GM19043 (cell line): ENCODE measurements at regions not wholly inside any gene's neighbourhood (a gene's known extent, or its start where the extent isn't known, plus 50 kb on each side); places are given as distances from the start of the nearest gene placed in this dataset.

Experiments
- ATAC-seq: cut with Tn5 transposase; IDR thresholded peaks from one replicate; pipeline ENCODE4 v1.9.1; 2021; ENCODE audit warnings: low read depth; ENCODE audit not compliant: unreplicated experiment

DNA sequence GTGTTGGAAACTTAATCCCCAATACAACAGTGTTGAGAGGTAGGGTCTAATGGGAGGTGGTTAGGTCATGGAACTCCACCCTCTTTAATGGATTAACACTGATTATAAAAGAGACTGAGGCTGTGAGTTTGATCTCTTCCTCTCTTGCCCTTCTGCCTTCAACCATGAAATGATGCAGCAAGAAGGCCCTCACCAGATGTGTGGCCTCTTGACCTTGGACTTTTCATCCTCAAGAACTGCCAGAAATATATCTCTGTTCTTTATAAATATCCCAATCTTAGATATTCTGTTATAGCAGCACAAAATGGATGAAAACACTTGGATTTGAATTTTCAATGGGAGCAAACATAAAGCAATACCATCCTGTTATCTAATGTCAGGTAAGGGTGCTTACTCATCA is 67.6 kb downstream of the NMUR2 start:
- no peak for ATAC-seq

DNA sequence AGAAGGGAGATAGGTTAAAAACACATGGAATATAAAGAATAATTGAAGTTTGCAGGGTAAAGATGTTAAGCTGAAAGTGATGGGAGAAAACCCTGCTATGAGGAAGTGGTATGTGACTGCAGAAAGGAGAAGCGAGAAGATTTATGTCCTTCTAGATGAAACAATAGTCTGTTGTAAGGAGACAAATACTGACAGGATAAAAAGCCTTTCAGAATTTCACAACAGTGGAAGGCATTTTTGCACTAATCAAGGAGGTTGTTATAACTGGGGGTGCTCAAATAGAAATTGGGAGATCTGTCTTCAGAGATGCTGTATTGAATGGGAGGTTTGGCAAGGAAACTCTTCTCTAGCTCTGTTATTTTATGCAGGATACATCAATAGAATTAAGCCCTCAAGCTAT is 69.6 kb downstream of the NMUR2 start:
- no peak for ATAC-seq

DNA sequence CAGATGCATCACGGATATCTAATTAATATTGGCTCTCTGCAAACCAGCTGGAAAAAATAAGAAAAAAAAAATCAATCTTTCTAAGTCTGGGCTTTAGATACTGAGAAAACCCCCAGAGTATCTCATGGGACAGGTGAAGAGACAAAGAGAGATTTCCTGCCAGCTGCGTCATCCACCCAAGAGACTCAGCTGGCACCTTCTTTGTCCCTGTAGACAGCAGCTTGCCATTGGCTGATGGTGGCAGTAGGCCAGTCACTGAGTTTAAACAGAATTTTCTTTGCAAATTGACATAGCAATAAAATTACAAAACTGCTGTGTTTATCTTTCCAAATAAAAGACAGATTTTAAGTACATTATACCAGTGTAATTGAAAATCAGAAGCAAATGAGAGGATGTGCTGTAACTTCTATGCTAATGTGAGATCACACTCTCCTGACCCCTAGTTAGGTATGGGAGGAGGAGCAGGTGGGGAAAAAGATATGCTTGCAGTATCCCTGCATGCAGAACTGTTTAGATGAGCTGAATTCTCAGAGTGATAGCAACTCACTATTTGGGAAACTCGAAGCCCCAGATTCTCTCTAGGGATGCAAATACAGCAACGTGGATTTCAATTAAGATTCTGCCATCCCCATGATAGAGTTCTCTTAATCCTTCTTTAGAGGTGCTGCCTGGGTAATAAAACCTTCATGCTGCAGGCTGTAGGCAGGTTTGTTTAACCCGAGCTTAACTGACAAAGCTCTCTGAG is 72.2 kb downstream of the NMUR2 start:
- ATAC-seq, result no peak

DNA sequence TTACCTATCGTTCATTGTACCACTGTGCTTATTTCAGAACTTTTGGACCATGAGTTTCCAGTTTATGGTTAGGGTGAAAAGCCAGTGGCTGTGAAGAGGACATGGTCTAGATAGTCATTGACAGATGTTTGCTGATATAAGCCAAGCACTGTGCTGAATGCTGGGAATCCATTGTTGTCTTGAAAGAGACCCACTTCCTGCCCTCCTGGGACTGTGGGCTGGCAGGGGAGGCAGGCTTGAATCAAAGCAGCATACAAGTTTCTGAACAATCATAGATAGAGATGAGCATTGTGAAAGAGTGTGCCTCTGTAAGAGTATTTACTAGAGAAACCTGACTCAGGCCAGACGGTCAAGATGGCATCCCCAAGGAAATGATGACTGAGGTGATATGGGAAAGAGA is 73.4 kb downstream of the NMUR2 start:
- ATAC-seq, result no peak

DNA sequence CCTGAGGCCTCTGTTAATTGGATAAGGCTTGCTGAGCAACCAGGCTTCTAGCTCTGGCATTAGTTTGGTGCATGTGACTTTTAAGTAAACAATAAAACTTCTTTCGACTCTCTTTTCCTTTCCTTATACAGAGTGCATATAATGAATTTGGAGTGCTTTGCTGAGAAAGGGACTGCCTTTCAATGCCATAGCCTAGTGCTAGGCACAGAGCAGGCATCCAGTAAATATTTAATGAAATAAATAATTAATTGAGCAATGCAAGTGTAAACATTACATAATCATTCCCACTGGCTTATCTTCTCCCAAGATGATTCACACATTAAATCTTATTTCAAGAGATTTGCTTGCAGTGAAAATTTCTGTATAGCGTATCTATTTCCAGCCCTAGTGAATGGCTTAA is 74.1 kb downstream of the NMUR2 start:
- no peak for ATAC-seq

DNA sequence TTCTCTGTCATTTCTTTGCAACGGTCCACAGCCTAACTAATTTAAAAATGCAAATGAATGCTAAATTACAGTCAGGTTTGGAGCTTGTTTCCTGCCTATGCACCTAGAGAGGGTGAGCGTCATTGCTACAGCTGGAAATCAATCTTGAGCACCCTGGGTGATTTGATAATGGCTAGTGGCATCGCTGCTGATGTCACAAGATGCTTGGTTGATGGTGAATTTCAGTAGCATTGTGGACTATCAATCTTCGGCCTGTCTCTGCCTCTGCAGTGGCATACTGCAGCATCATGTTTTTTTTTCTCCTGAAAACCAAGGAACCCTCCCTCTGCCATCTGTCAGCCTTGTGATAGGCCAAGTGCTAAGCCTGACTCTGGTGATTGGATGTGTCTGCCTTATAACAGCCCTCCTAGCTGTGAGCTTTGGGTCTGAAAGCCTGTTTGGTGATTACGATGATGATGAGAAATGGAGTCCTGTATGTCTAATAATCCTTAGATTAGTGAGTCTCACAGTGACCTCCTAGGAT is 75.3 kb downstream of the NMUR2 start:
- no peak for ATAC-seq

DNA sequence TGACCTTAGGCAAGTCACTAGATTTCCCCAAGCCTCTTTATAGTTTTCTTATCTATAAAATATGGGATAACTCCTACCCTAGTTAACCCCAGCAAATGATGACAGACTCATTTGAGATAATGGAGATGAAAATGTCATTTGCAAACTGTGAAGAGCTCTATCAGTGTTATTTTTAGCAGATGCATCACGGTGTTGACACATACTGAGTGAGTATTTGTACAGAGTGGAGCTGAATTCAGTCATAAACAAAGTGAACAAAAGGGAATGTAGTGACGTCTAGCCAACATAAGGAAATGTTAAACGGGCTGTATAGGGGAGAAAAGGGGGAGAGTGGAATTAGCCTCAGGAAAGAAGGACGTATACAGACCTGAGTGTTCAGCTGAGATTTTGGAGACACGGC is 75.9 kb downstream of the NMUR2 start:
- no peak for ATAC-seq

DNA sequence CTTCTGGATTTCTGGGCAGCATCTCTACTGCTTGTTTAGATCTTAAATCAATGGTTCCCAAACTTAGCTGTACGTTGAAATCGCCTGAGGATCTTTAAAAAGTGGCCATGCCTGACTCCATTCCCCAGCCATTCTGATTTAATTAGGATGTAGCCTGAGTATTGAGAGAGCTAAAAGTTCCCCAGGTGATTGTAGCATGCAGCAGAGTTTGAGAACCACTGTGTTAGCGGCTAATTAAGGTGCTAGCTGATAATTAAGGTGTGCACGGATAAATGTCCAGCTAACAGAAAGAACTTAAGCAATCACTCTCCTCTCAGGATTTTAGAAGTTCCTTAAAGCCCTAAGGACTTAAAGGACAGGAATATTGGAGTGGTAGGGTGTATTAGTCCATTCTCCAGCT is 89.1 kb downstream of the NMUR2 start:
- no peak for ATAC-seq

DNA sequence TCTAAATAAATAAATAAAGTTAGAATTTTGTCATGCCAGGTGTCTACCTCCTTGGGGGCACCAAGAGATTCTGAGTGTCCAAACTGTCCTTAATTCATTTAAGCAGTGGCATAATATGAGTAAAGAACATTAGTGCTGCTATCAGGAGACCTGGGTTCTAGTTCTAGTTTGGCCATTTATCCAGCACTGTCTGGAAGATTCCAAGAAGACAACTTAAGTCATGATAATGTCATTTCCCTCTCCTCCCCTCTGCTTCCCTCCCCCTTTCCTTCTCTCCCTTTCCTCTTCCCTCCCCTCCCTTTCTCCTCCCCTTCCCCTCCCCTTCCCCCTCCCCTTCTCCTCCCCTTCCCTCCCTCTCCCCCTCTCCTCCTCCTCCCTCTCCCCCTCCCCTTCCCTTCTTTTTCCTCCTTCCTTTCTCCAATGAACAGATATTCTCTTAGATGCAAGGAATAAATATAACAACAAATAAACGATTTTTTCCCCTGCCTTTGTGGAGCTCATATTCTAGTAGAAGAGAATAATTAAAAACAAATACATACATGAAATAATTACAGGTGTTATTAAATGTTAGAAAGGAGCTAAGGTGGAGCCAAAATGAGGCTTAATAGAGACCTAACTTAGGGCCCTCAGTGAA is 90.8 kb downstream of the NMUR2 start:
- ATAC-seq, result no peak

DNA sequence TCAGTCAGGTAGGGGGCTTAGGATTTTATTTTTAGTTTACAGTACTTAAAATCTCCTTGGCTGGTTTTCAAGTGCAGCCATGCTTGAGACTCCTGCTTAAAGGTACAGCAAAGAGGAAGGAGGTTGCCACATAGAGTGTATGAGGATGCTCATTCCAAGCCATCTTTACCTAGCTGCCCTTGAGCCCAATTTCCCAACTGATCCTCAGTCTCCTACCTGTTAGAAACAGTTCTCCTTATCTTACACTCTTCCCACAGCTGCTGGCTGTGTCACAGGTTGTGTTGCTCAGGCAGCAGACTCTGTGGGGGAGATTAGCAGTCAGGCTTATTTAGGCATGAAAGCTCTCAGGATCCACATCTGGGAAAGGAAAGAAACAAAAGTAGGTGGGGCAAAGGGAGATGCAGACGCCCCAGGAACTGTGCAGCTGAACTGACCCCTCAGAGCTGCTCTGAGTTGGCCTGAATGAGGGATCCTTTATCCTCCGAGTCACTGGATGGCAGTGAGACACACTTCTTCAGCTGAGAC is 95.1 kb downstream of the NMUR2 start:
- ATAC-seq, result no peak

DNA sequence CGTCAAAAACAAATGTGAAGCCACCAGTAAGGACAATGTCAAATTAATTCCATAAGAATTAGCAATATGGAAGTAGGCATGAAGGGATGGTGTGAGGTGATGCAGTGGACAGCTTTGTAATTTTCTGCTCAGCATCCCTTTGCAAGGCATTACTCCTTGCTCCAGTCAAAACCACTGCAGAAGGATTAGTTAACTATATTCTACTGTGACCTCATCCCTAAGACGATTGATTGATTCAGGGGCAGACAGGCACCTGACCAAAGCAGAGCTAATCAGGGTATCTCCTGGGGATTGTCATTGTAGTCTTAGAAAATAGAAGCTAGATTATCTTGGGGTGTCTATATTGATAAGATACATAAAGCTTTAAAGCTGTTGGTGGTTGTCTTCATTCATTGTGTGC is 98.7 kb downstream of the NMUR2 start:
- no peak for ATAC-seq

DNA sequence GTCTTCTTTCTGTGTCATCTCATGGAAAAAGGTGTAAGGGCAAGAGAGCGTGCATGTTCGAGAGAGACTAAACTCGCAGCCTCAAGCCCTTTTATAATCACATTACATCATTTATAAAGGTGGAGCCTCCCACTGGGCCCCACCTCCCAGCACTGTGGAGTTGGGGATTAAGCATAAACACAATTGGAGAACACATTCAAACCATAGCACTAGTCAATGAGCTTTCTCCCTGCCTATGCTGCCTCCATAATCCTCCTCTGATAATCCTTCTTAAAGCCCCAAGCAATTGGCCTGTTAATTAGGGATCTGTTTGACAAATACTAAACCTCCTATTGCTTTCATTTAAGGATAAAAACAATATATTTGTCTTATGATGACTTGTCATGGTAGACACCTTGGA is 99.6 kb downstream of the NMUR2 start:
- ATAC-seq, result no peak

DNA sequence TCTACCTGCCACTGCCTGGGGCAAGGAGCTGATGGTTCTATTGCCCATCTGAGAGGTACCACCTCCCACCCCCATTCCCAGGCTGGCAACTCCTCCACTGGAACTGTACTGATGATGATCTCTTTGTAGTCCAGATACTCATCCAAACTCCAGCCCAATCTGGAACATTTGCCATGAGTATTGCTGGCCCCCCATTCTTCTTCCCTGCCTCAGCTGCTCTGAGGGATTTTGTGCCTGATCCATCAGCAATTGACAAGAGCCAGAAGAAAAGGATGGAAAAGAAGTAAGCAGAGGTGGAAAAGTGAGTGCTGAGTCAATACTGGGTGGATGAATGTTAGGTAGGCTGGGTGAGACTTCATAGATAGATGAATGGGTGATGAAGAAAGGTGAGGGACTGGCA is 101.2 kb downstream of the NMUR2 start:
- no peak for ATAC-seq

DNA sequence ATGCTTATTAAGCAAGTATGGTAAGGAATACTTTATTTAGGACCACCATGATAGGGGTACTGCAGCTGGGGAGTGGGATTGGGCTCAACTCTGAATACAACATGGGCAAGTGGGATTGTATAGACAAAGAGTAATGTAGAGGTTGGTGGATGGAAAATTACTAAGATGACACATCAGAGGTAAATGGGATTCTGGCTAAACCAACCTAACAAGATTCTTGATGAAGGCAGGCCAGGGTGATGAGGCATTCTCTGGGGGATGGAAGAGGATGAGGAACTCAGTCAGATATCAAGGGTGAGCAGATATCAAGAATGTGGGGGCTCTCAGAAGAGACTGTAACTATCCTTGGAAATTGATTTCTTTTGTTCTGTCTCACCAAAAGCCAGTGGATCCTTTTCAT is 107.2 kb downstream of the NMUR2 start:
- no peak for ATAC-seq

DNA sequence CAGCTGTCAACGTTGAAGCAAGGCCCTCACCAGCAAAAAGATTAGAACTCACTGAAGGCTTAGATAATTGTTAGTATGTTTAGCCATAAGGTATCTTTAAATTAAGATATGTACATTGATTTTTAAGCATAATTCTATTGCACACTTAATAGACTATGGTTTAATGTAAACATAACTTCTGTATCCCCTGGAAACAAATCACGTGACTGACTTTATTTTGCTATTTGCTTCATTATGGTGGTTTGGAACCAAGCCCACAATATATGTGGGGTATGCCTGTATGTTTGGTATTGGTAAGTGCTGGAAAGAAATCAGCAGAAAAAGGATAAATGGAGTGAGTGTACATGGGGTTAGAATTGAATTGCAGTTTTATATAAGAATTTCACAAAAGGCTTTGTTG is 111.9 kb downstream of the NMUR2 start:
- no peak for ATAC-seq

DNA sequence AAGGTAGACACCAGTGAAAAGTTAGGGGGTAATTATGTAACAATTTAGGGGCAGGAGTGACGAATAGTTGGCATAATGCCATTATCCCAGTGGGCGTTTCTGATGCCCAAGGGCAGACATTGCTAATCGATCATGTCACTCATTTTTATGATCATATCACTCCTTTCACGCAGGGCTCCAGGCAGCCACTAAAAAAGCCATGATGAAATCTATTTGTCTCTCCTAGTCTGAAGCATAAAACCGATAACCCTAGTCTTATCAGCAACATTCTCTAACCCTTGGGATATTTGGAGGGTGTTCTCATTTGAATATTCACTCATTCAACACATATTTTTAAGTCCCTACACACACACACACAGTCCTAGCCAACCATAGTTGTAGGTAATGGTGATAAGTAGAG is 114.9 kb downstream of the NMUR2 start:
- ATAC-seq, result no peak

DNA sequence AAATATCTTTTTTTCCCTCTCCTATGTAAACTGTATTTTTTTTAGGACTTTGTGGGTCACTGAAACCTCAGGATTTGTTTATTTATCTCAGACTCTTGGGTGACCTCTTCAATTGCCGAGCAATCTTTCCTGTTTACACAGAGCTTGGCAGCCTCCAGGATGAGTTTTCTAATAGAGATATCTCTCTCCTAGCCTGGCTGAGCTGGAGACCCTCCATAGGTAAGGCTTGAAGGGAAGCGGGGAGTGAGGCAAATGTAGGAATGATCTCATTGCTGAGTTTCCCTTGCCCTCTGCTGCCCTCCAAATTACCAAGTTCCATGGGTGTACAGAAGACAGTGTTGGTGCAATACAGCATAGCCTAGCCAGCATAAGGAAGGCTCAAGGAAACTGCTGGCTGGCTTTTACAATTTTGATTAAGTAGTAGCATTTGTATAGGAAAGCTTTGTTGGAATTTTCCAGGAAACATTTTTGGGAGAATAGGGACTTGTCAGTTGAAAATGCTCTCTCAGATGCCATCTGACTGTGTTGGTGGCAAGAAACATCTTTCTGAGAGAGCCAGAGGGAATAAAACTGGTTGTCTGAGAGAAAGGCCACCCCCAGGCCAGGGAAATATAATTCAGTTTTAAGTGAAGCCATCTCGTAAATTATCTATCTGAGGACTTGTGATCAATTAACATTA is 116.0 kb downstream of the NMUR2 start:
- no peak for ATAC-seq

DNA sequence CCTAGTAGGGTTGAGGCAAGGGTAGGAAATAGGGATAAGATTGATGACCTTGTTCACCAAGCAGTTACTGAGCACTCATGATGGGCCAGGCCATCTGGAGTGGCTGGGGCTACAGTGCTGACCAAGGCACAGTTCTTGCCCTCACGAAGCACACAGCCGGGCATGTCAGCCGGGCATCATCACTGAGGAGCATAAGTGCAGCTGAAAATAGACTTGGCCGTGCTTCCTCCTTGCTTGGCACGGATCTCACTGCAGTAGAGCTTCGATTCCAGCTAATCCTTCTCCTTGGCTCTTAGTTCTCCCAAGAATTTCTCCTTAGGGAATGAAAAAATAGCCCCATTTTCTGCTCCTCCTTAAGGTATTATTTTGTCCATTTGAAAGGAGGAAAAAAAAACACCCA is 116.6 kb downstream of the NMUR2 start:
- no peak for ATAC-seq

DNA sequence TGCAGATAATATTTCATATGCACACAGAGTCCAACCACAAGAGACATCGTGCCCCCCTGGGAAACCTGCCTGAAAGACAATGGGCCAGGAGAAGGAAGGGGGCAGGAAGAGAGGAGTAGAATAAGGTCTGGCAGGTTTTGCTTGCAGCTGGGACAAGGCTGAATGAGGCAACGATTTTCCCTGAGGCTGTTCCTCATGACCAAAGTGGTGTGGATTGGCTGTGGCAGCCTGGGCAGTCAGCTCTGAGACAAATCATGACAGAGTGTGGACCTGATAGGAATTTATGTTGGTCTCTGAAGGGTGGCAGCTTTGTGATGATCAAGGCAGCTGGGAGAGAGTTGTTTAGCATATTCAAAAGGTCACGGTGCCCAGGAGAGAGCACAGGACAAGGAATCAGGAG is 119.3 kb downstream of the NMUR2 start:
- no peak for ATAC-seq

DNA sequence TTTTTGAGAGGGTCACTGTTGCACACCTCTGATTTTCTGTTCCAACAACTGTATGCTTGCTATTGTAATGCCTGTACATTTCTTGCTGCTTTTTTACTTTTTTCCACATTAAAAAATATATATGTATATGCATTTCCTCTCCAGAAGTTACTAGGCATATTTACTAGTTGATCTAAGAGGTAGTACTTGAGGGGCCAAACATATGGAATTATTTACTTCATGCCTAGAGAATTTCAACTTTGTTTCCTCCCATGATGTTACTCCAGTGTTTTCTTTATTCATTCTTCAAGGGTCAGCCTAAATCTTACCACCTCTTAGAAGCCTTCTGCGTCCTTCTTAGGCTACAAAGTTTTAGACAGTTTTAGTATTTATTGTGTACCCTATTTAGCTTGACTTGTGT is 122.7 kb downstream of the NMUR2 start:
- no peak for ATAC-seq

DNA sequence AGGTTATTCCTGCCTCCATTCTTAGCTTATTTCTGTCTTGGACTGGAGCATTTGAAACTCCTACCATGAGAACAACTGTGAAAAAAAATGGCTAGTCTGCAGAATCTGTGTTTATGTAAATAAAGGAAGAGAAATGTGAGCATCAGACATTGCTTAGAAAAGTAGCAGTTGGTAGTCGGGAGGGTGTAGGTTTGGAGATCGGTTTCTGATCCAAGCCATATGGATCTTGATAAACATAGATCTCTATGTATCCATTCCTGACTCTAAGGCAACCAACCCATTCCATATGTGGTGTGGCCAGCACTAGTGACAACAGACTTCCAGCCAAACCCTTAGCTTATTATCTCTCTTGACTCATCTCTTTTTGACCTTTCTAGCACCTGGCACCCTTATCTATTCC is 127.1 kb downstream of the NMUR2 start:
- ATAC-seq, result no peak

DNA sequence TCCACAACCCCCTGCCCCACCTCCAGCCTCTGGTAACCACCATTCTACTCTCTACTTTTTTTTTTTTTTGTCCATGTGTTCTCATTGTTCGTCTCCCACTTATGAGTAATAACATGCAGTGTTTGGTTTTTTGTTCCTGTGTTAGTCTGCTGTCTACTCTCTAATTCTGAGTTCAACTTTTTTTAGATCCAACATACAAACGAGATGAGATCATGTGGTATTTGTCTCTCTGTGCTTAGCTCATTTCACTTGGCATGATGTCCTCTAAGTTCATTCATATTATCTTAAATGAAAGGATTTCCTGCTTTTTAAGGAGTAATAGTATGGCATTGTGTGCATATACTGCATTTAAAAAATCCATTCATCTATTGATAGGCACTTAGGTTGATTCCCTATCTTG is 130.9 kb downstream of the NMUR2 start:
- ATAC-seq, result no peak
